ENCODE measurements at regions not wholly inside any gene's neighbourhood (a gene's known extent, or its start where the extent isn't known, plus 50 kb on each side); places are given as distances from the start of the nearest gene placed in this dataset.

GRCh38 chr10:113420733-113421675 lies 131.8 kb upstream of the HABP2 start:
- no peak for TF ChIP-seq CTCF (IDR thresholded peaks at IDR 0.05; ENCODE audit: low read depth, low read length)
- no peak overlapping the region for H3K4me3 ChIP-seq (replicated peaks in 1 of 2; ENCODE audit: low read depth in 2 of 2, low read length in 2 of 2)
- no peak for DNase-seq (ENCODE audit: low read depth in 2 of 2)

DNA sequence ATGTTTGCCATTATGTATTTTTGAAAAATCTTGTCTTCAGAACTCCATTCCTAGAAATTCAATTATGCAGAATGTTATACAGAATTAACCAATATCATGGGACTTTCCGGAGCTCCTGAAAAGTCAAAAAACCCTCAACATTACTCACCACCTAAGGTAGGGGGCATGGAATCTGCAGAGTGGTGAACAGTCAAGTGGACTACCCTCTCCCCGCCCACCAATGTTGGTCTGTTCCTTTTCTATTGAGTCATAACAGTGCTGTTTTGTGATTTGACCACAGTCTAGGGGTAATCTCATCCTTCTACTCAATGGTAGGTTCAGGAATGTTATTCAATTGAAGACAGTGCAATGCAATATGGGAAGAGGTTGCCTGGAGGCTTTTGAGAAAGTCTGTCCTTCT lies 130.5 kb upstream of the HABP2 start:
- no peak for DNase-seq (ENCODE audit: low read depth in 2 of 2)
- TF ChIP-seq CTCF (IDR thresholded peaks at IDR 0.05; ENCODE audit: low read depth, low read length): no peak
- H3K4me3 ChIP-seq (replicated peaks in 1 of 2; ENCODE audit: low read depth in 2 of 2, low read length in 2 of 2): no peak overlapping the region

GRCh38 chr10:113423981-113424721 lies 128.7 kb upstream of the HABP2 start:
- no peak overlapping the region for H3K4me3 ChIP-seq (replicated peaks in 1 of 2; ENCODE audit: low read depth in 2 of 2, low read length in 2 of 2)
- DNase-seq (ENCODE audit: low read depth in 2 of 2): no peak
- no peak for TF ChIP-seq CTCF (IDR thresholded peaks at IDR 0.05; ENCODE audit: low read depth, low read length)

GRCh38 chr10:113425008-113425407 lies 127.8 kb upstream of the HABP2 start:
- no peak for DNase-seq (ENCODE audit: low read depth in 2 of 2)
- H3K4me3 ChIP-seq (replicated peaks in 1 of 2; ENCODE audit: low read depth in 2 of 2, low read length in 2 of 2): no peak overlapping the region
- no peak for TF ChIP-seq CTCF (IDR thresholded peaks at IDR 0.05; ENCODE audit: low read depth, low read length)

GRCh38 chr10:113425541-113425951 lies 127.3 kb upstream of the HABP2 start:
- peak; percentile 5 to 17 for DNase-seq (ENCODE audit: low read depth in 2 of 2)
- H3K4me3 ChIP-seq (replicated peaks in 1 of 2; ENCODE audit: low read depth in 2 of 2, low read length in 2 of 2): no peak overlapping the region
- TF ChIP-seq CTCF (IDR thresholded peaks at IDR 0.05; ENCODE audit: low read depth, low read length): no peak

- no peak for TF ChIP-seq CTCF (IDR thresholded peaks at IDR 0.05; ENCODE audit: low read depth, low read length)
- H3K4me3 ChIP-seq (replicated peaks in 1 of 2; ENCODE audit: low read depth in 2 of 2, low read length in 2 of 2): no peak overlapping the region
- no peak for DNase-seq (ENCODE audit: low read depth in 2 of 2)
Observed at GRCh38 chr10:113426181-113426877, 126.5 kb upstream of the HABP2 start.

Data from cardiac fibroblast (primary cell).